Astrocyte of the spinal cord (primary cell): ENCODE measurements at regions not wholly inside any gene's neighbourhood (a gene's known extent, or its start where the extent isn't known, plus 50 kb on each side); places are given as distances from the start of the nearest gene placed in this dataset.

ENCODE experiments used
- DNase-seq: peaks from one replicate; pipeline ENCODE4 v3.0.0; 2011; ENCODE audit warnings: low read depth, low spot score
- H3K4me3 ChIP-seq: 2 replicates; pipeline ENCODE4 v1.5.1; 2011; ENCODE audit warnings: low read depth, mild to moderate bottlenecking, low read length, moderate library complexity
- CTCF ChIP-seq: IDR thresholded peaks from 2 replicates; pipeline ENCODE4 v1.5.1; 2012; ENCODE audit warnings: low read depth, mild to moderate bottlenecking, low read length, inconsistent platforms
- in situ Hi-C: cut with HindIII; loops from 2 replicates; pipeline ENCODE4 v1.10.0; 2017; ENCODE audit warnings: low sequenced_read_pairs

DNA sequence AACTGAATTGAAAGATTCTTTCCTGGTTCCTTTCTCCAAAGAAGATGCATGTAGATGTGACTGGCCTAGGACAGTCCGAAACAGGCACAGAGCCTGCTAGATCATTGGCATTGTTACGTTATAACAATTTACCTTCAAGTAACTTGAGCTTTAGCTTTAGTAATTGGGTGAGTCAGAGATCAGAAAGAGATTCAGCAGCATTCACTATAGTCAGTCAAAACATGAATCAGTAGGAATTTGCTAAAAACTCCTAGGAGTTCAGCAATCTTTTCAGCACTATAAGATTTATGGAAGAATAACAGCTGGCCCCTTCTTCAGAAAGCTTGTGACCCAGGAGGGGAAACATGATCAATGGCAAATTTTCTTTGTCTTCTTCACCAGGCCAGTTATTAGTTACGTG lies 281.7 kb upstream of the PRDM1 start:
- DNase-seq = peak; percentile 74
- TF ChIP-seq CTCF = no peak
- no peak overlapping the region for H3K4me3 ChIP-seq
- in situ Hi-C loops = no loop called here

GRCh38 chr6:105804000-105804399 lies 282.1 kb upstream of the PRDM1 start:
- in situ Hi-C loops = no loop called here
- no peak for TF ChIP-seq CTCF
- DNase-seq = no peak
- H3K4me3 ChIP-seq = no peak overlapping the region

GRCh38 chr6:105803442-105803841 lies 282.7 kb upstream of the PRDM1 start:
- no peak overlapping the region for H3K4me3 ChIP-seq
- in situ Hi-C loops = no loop called here
- no peak for TF ChIP-seq CTCF
- DNase-seq = peak; percentile 36

- TF ChIP-seq CTCF = no peak
- in situ Hi-C loops = no loop called here
- DNase-seq = no peak
- no peak overlapping the region for H3K4me3 ChIP-seq
Measured at GRCh38 chr6:105802703-105803102, 283.4 kb upstream of the PRDM1 start.

DNA sequence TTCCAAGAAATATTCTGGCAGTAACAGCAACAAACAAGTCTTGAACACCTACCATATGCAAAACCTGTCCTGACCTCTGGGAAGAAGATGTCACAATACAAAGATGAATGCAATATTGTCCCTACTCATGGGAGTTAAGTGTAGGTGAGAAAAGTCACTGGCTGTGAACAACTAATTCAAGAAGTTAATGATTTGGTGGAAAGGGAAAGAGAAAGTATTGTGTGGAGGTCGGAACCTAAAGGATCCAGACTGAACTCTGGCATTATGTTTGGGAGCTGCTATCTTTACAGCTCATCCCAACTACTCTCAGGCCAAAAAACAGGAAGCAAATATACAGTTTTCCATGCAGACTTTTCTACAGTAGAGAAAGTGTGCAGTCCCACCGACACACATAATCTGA lies 285.3 kb upstream of the PRDM1 start:
- TF ChIP-seq CTCF = no peak
- in situ Hi-C loops = no loop called here

DNA sequence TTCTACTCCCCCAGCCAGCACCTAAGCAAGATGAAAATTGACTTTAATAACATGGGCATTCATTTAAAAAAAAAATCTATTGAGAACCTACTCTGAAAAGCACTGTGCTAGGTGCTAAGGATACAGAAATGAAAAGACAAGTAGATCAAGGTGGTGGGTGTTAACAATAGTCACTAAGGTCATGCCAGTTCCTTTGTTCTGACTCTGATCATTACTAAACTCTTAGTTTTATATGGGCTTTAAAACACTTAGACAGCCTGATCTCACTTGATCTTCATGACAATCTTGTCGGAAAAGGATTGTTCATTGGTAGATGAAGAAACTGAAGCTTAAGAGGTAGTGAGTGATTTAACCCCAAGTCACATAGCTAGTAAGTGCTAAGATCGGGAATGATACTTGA lies 285.7 kb upstream of the PRDM1 start:
- in situ Hi-C loops = no loop called here
- no peak for DNase-seq
- H3K4me3 ChIP-seq = no peak overlapping the region
- no peak for TF ChIP-seq CTCF

More for the DNA sequence above, 285.3 kb upstream of the PRDM1 start:
- H3K4me3 ChIP-seq = no peak overlapping the region
- DNase-seq = no peak

DNA sequence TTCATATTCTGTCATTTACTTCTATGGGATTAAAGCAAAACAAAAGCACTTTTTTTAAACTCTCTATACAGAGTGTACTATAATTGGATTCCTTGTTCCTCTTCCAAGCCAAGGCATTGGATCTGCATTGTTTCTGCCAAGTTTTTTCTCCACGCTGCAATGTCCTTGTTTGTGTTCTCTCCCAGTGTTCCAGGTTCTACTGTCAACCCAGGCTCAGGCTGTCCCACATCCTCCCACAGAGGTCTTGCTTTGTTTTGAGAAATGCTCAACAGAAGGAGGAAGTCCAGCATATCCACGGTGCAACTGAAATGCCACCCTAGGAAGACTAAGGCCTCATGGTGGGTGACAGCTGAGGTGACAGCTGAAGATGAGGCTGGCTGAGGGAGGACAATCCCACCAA lies 287.1 kb upstream of the PRDM1 start:
- in situ Hi-C loops = no loop called here
- DNase-seq = no peak
- no peak for TF ChIP-seq CTCF
- H3K4me3 ChIP-seq = no peak overlapping the region
